HG03280 (cell line): ENCODE measurements at regions not wholly inside any gene's neighbourhood (a gene's known extent, or its start where the extent isn't known, plus 50 kb on each side); places are given as distances from the start of the nearest gene placed in this dataset.

Experiments used
- ATAC-seq: cut with Tn5 transposase; IDR thresholded peaks from one replicate; pipeline ENCODE4 v1.9.1; 2021; ENCODE audit warnings: mild to moderate bottlenecking, moderate library complexity; ENCODE audit not compliant: unreplicated experiment

DNA sequence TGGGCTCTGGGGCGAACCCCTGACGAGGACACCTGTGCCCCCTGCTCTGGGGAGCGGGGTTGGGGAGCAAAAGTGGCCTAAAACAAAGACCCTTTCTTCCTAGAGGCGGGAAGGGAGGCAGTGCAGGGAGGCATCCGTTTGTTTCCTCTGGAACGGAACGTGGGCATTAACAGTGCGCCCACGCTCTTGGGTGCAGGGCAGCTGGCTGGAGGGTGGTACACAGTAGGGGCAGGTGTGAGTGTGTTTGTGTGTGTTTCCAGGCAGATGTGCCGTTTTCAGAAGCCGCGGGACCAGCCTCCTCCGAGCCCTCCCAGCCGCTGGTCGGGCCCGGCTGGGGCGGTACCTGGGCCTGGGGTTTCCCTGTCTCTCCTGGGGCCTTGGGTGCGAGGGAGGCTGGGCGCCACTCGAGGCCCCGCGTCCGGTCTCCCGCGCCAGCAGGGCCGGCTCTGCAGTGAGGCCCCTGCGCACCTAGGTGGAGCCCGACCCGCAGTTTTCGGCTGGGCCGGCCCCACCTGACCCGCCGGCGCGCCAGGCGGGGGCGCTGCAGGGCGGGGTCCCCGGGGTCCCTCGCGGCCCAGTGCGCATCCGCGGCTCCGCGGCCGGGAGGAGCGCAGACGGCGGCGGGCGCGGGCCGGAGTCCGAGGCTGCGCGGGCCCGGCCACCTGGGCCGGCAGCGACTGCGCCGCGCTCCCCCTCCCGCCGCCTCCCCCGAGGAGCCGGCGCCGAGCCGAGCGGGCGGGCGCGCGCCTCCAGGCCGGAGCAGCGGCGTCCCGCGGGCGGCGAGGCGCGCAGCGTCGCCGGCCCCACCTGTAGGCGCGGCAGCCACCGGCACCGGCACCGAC is 1252.7 kb downstream of the BRD1 start:
- ATAC-seq: no peak

DNA sequence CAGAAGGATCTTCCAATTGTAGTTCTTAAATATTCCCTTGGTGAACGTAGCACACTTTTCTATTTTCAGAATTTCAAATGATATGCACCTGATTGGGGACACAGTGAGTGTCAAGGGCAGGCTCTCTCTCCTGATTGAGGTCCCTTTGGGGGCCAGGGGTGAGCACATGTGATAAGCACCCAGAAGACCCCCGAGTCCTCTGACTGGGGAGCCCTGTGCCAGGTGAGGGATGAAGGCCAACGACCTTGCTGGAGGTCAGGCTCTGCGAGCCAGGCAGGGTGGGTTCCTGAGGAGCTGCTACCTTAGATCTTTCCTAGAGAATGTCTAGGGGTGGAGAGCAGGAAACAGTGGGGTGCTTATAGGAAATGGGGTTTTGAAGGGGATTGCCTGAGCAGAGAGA is 1253.9 kb downstream of the BRD1 start:
- ATAC-seq: no peak

- ATAC-seq: no peak
These were observed 1254.7 kb downstream of the BRD1 start for GRCh38 chr22:48572951-48573350.

DNA sequence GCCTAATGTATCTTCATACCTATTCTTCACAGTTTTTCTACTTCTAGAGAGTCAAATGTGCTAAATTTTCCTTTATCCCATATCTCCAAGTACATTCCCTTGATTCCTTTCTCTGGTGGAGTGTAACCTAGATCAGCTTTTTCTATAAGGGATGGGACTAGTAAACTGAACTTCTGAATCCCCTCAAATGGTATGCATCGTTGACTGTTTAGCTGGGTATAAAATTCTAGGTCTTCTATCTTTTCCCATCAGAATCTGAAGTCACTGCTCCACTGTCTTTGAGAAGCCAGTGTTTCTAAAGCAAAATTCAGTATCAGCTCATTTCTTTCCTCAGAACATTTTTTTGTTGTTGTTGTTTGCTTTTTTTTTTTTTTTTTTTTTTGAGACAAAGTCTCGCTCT is 1256.8 kb downstream of the BRD1 start:
- no peak for ATAC-seq

DNA sequence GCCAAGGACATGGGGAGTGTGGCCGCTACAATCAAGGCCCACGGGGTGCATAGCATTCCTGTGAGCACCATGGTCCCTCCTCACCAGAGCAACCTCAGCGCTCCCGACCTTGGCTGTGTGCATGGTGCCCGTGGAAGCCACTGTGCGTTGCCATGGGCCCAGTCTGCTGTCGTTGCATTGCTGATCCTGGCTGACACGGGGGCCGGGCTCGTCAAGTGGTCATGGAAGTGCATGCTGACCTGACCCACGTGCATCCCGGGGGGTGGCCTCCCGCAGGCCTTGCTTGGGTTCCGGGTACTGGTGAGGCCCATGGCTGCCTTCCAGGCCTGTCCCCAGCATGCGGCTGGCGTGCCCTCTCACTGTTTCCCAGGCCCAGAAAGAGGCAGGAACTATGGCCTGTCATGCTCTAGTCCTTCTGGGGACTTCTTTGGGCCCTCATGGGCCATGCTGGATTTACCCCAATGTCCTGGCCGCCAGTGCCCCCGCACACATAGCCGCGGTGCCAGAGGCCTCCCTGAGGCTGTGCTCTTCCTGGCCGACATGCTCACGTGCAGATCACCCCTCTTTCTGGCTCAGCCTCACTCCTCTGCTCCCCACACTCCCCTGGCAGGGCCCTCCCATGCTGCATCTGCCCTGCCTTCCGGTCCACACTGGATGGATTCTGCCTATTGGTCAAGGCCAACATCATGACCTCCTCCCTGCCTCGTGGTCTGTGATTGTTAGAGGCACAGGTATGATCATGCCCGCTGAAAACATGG is 1258.0 kb downstream of the BRD1 start:
- ATAC-seq: no peak

DNA sequence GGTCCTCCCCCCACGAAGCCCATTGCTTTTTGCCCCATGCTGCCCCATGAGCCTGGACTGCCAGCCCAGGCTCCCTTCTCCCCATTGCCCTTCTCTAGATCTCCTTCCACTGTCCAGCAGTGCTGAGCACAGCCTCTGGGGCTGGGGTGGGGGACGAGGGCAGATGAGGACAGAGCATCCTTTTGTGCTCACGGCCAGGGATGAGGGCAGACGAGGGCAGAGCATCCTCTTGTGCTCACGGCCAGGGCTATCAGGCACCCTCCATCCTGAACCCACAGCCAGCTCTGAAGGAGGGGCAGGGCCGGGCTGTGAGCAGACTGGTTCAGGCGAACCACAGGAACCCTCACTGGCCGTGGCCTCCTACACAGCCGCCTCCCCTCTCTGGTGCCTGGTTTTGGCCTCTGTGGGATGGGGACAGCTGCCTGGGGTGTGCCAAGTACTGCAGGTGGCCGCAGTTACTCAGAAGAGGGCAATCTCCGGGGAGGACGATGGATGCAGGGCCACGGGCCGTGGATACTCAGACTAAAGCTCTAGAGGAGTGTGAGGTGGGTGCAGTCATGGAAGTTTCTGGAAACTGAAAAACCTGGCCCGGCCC is 1258.8 kb downstream of the BRD1 start:
- ATAC-seq: no peak

DNA sequence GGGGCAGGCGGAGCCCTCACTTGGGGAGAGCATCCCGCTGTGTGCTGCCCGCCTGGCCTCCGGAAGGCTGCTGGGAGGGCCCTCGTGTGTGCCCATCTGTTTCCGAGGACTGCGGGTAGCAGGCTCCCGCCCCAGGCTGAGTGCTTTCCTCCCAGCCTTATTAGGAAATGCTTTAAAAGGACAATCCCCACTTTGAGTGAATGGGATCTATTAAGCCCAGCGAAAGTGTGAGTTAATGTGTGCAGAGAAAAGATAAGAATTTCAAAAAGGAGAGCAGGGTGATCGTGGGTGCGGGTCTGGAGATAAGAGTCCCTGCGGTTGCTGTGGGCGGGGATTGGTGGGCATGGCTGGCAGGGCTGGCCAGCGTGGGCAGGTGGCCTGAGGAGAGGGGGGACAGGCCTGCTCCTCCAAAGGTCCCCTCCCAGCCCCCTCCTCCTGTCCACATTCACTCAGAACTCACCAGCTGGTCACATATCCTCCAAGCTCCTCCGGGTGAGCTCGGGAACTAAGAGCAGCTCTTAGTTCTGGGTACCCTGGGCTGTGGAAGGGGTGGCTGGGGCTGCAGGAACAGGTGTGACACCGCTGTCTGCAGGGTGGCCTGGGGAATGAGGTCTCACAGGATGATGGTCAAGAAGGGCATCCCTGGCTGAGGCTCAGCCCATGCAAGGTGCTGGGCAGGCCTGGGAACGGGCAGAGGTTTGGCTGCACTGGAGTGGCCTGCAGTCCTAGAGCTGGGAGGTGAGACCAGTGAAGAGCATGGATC is 1260.3 kb downstream of the BRD1 start:
- no peak for ATAC-seq

GRCh38 chr22:48566741-48567140 is 1260.9 kb downstream of the BRD1 start:
- no peak for ATAC-seq

GRCh38 chr22:48565901-48566501 is 1261.7 kb downstream of the BRD1 start:
- ATAC-seq: no peak

DNA sequence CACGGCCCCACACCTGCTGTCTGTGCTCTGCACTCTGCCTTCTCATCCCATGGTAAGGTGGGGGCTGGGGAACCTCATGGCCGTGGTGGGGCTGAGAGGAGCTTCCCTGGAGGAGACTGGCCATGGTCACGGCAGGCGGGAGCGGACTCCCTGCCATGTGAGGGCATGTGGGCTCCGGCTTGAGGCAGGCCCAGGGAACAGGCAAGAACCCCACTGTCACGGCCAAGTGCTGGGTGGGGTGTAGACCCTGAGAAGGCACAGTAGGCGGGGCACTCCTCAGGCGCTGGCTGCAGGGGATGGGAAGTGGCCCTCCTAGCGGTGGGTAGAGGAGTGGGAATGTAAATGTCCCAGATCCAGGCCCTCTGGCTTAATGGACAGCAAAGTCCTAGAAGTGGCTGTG is 1262.7 kb downstream of the BRD1 start:
- ATAC-seq: no peak

GRCh38 chr22:48563966-48564330 is 1263.7 kb downstream of the BRD1 start:
- no peak for ATAC-seq

- no peak for ATAC-seq
These were observed 1264.3 kb downstream of the BRD1 start for GRCh38 chr22:48563118-48563965.

DNA sequence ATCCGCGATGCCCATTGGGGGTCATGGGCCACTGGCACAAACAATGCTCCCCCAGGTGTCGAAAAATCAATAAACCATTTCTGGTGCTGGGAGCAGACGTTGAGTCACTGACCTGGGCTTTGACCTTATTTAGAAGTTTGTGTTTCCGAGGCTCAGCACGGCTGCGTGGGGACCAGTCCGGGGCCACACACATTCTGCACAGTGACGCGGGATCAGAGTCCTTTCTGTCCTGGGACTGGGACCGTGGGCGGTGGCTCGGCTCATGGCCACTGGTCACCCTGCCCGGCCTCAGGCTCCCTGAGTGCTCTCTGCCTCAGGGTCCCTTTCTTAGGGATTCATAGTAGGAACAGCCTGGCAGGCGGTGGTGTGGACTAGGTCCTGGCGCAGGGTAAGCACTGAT is 1266.0 kb downstream of the BRD1 start:
- no peak for ATAC-seq

GRCh38 chr22:48560836-48561235 is 1266.8 kb downstream of the BRD1 start:
- no peak for ATAC-seq

DNA sequence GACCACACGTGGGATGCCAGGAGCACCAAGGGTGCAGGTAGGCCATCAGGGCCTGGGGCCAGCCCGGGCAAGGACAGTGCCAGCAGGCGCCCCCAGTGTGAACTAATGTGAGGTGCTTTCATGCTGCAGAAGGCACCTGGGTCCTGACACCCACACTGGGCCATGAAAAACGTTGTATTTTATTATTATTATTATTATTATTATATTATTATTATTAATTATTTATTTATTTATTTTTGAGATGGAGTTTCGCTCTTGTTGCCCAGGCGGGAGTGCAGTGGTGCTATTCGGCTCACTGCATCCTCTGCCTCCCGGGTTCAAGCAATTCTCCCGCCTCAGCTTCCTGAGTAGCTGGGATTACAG is 1267.3 kb downstream of the BRD1 start:
- no peak for ATAC-seq

GRCh38 chr22:48559647-48560388 is 1267.9 kb downstream of the BRD1 start:
- ATAC-seq: no peak

DNA sequence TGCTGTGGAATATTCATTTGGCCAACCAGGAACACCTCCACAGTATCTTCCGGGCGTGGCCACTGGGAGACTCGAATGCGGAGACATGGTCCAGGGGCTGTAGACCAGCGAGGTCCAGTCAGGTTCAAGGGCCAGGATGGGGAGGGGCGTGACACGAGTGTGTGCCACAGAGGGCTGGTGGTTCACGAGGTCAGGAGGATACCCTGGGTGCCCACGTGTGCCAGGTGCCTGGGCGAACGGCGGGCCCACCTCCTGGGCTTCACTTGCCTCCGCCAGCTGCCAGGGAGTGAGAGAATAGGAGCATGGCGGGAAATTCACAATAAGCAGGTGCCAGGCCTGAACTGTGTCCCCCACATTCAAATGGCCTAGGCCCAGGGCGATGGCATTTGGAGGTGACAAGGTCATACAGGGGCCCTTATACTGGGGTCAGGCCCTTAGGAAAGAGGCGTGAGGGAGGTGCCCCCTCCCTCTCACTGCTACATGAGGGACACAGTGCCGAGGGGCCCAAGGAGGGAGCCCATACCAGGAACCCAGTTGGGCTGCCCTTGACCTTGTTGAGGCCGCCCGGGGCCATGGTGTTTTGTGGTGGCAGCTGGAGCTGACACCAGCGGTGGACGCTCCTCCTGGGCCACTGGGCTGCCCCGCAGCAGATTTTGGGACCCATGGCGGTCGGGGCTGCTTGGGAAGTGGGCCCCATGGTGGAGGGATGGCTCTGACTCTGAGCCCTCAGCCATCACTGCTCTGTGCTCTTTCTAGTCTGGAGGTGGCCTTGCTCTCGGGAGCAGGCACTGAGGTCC is 1268.9 kb downstream of the BRD1 start:
- no peak for ATAC-seq

DNA sequence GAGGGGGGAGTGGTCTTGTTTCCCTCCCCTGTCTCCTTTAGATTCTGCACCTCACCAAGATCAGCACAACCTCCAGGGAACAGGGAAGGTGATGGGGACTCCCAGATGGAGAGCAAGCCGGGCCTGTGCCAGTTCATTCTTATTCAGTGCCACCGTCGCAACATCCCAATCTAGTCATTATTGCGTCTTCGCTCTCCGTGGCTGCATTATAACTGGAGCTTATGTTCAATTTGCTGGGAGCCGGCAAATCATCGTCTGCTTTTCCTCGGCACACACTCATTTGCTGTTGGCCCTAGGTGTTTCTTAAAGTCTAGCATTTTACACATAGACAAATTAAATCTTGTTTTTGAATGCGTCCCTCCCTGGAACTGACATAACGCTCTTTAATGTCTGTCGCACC is 1269.7 kb downstream of the BRD1 start:
- ATAC-seq: no peak

DNA sequence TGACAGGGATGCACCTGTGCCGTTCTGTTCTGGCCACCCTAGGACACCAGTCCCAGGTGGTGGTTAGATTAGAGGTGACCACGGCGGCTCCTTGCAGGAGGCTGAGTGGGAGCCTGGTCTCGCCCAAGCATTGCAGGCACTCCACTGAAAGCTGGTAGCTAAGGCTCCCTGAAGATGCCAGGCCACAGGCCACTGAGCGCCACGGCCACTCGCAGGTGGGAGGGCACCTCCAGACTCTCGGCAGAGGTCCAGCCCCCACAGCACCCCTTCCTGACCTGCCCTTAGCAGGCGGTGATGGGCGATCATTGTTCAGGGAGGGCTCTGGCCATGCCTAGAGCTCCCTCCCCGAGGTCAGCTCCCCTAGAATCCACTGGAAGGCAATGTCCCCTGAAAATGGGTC is 1270.2 kb downstream of the BRD1 start:
- ATAC-seq: no peak
